SK-N-SH treated with all-trans-retinoic acid at 6 μM for 48 hours (cell line): ENCODE measurements at regions not wholly inside any gene's neighbourhood (a gene's known extent, or its start where the extent isn't known, plus 50 kb on each side); places are given as distances from the start of the nearest gene placed in this dataset.

Experiments used
- ATAC-seq: fragments of 200-7000 bp; cut with Tn5 transposase; 3 replicates; pipeline ENCODE4 v1.9.1; 2020; ENCODE audit warnings: mild to moderate bottlenecking, moderate library complexity
- ARNTL ChIP-seq: fragments of 450-650 bp; formaldehyde crosslinking; IDR thresholded peaks from 2 replicates; pipeline ENCODE4 v1.5.0; 2020; ENCODE audit warnings: low read depth, mild to moderate bottlenecking, moderate library complexity, borderline replicate concordance
- BACH2 ChIP-seq: fragments of 250-450 bp; sonication (Bioruptor Pico); IDR thresholded peaks from 2 replicates; pipeline ENCODE4 v1.9.0; 2021; ENCODE audit warnings: mild to moderate bottlenecking, borderline replicate concordance
- CREB5 ChIP-seq: fragments of 250-450 bp; sonication (Bioruptor Pico); IDR thresholded peaks from 2 replicates; pipeline ENCODE4 v1.5.1; 2020; ENCODE audit warnings: low read depth, mild to moderate bottlenecking, moderate library complexity
- CSDC2 ChIP-seq: fragments of 250-450 bp; sonication (Bioruptor Pico); IDR thresholded peaks from 2 replicates; pipeline ENCODE4 v1.5.0; 2020; ENCODE audit warnings: mild to moderate bottlenecking, moderate library complexity
- CSRNP3 ChIP-seq: fragments of 250-450 bp; sonication (Bioruptor Pico); IDR thresholded peaks from 2 replicates; pipeline ENCODE4 v1.5.1; 2021; ENCODE audit warnings: mild to moderate bottlenecking, moderate library complexity
- ESRRG ChIP-seq: fragments of 250-450 bp; sonication (Bioruptor Pico); IDR thresholded peaks from 2 replicates; pipeline ENCODE4 v1.6.1; 2021; ENCODE audit warnings: mild to moderate bottlenecking
- GLIS3 ChIP-seq: fragments of 250-450 bp; sonication (Bioruptor Pico); IDR thresholded peaks from 2 replicates; pipeline ENCODE4 v1.5.0; 2020; ENCODE audit warnings: mild to moderate bottlenecking, moderate library complexity
- ISL1 ChIP-seq: fragments of 250-450 bp; sonication (Bioruptor Pico); IDR thresholded peaks from 2 replicates; pipeline ENCODE4 v2.1.2; 2022; ENCODE audit warnings: mild to moderate bottlenecking, moderate library complexity
- OSR1 ChIP-seq: fragments of 250-450 bp; sonication (Bioruptor Pico); IDR thresholded peaks from 2 replicates; pipeline ENCODE4 v1.8.0; 2022; ENCODE audit warnings: moderate library complexity, mild to moderate bottlenecking, inconsistent platforms
- PATZ1 ChIP-seq: fragments of 250-450 bp; sonication (Bioruptor Pico); IDR thresholded peaks from 2 replicates; pipeline ENCODE4 v1.8.0; 2020; ENCODE audit warnings: mild to moderate bottlenecking, moderate library complexity, borderline replicate concordance
- POU6F1 ChIP-seq: fragments of 250-450 bp; sonication (Bioruptor Pico); IDR thresholded peaks from 2 replicates; pipeline ENCODE4 v1.8.0; 2021; ENCODE audit warnings: low read depth, mild to moderate bottlenecking, moderate library complexity, borderline replicate concordance
- PPARA ChIP-seq: fragments of 250-450 bp; sonication (Bioruptor Pico); IDR thresholded peaks from 2 replicates; pipeline ENCODE4 v1.5.0; 2020; ENCODE audit warnings: mild to moderate bottlenecking, borderline replicate concordance
- RARB ChIP-seq: fragments of 250-450 bp; sonication (Bioruptor Pico); IDR thresholded peaks from 2 replicates; pipeline ENCODE4 v1.8.0; 2021; ENCODE audit warnings: mild to moderate bottlenecking, moderate library complexity
- SNAI2 ChIP-seq: fragments of 250-450 bp; sonication (Bioruptor Pico); IDR thresholded peaks from 2 replicates; pipeline ENCODE4 v1.5.0; 2020; ENCODE audit warnings: mild to moderate bottlenecking, moderate library complexity
- TCF4 ChIP-seq: fragments of 250-450 bp; sonication (Bioruptor Pico); IDR thresholded peaks from 2 replicates; pipeline ENCODE4 v1.8.0; 2021; ENCODE audit warnings: mild to moderate bottlenecking, moderate library complexity, borderline replicate concordance
- TOX ChIP-seq: fragments of 250-450 bp; sonication (Bioruptor Pico); IDR thresholded peaks from 2 replicates; pipeline ENCODE4 v1.8.0; 2021; ENCODE audit warnings: mild to moderate bottlenecking, moderate library complexity, borderline replicate concordance
- TSHZ2 ChIP-seq: fragments of 250-450 bp; sonication (Bioruptor Pico); IDR thresholded peaks from 2 replicates; pipeline ENCODE4 v1.5.0; 2020; ENCODE audit warnings: mild to moderate bottlenecking, moderate library complexity
- ZC3H10 ChIP-seq: fragments of 250-450 bp; sonication (Bioruptor Pico); IDR thresholded peaks from 2 replicates; pipeline ENCODE4 v1.5.1; 2021; ENCODE audit warnings: mild to moderate bottlenecking, moderate library complexity
- ZFP3 ChIP-seq: fragments of 250-450 bp; sonication (Bioruptor Pico); IDR thresholded peaks from 2 replicates; pipeline ENCODE4 v1.5.0; 2020; ENCODE audit warnings: mild to moderate bottlenecking, moderate library complexity
- ZFP30 ChIP-seq: fragments of 450-650 bp; formaldehyde crosslinking; IDR thresholded peaks from 2 replicates; pipeline ENCODE4 v1.5.0; 2022; ENCODE audit warnings: mild to moderate bottlenecking, moderate library complexity
- ZNF565 ChIP-seq: fragments of 450-650 bp; formaldehyde crosslinking; conservative IDR thresholded peaks from 2 replicates; pipeline ENCODE4 v1.5.0; 2020; ENCODE audit warnings: low read depth, mild to moderate bottlenecking, moderate library complexity
- ZNF70 ChIP-seq: fragments of 450-650 bp; formaldehyde crosslinking; IDR thresholded peaks from 2 replicates; pipeline ENCODE4 v1.5.0; 2020; ENCODE audit warnings: mild to moderate bottlenecking, moderate library complexity
- ZNF8 ChIP-seq: fragments of 450-650 bp; formaldehyde crosslinking; IDR thresholded peaks from 2 replicates; pipeline ENCODE4 v1.5.0; 2020; ENCODE audit warnings: mild to moderate bottlenecking, moderate library complexity

- no peak for ATAC-seq
- TF ChIP-seq ZNF565 (no peak), ZNF70 (CRISPR knock-in tag) (no peak), CREB5 (no peak), ZNF8 (CRISPR knock-in tag) (no peak), BACH2 (no peak), ISL1 (CRISPR knock-in tag) (no peak), PATZ1 (no peak), PPARA (no peak), POU6F1 (no peak), RARB (CRISPR knock-in tag) (no peak)
Observed at GRCh38 chr13:33764716-33765115, 53.2 kb upstream of the RFC3 start.

- no peak for ATAC-seq
- no peak for TF ChIP-seq ESRRG (CRISPR knock-in tag)
- no peak for TF ChIP-seq ARNTL
- TF ChIP-seq TSHZ2 (CRISPR knock-in tag) = no peak
- TF ChIP-seq GLIS3 (CRISPR knock-in tag) = no peak
- TF ChIP-seq ZFP30 (CRISPR knock-in tag) = no peak
- no peak for TF ChIP-seq TCF4 (CRISPR knock-in tag)
- no peak for TF ChIP-seq PATZ1
- TF ChIP-seq BACH2 = no peak
- TF ChIP-seq RARB (CRISPR knock-in tag) = no peak
- TF ChIP-seq TOX (CRISPR knock-in tag) = no peak
- no peak for TF ChIP-seq CSRNP3 (CRISPR knock-in tag)
- TF ChIP-seq ZC3H10 (CRISPR knock-in tag) = no peak
- TF ChIP-seq OSR1 (CRISPR knock-in tag) = no peak
- TF ChIP-seq ZNF565 = no peak
- TF ChIP-seq CREB5 = no peak
- no peak for TF ChIP-seq CSDC2 (CRISPR knock-in tag)
- no peak for TF ChIP-seq PPARA
- no peak for TF ChIP-seq POU6F1
- TF ChIP-seq SNAI2 (CRISPR knock-in tag) = no peak
- TF ChIP-seq ZFP3 (CRISPR knock-in tag) = no peak
Observed at GRCh38 chr13:33766329-33767123, 51.4 kb upstream of the RFC3 start.
